HG03159 (cell line): ENCODE measurements at regions not wholly inside any gene's neighbourhood (a gene's known extent, or its start where the extent isn't known, plus 50 kb on each side); places are given as distances from the start of the nearest gene placed in this dataset.

Experiments
- ATAC-seq: cut with Tn5 transposase; IDR thresholded peaks from one replicate; pipeline ENCODE4 v1.9.1; 2021; ENCODE audit warnings: mild to moderate bottlenecking, moderate library complexity; ENCODE audit not compliant: unreplicated experiment

DNA sequence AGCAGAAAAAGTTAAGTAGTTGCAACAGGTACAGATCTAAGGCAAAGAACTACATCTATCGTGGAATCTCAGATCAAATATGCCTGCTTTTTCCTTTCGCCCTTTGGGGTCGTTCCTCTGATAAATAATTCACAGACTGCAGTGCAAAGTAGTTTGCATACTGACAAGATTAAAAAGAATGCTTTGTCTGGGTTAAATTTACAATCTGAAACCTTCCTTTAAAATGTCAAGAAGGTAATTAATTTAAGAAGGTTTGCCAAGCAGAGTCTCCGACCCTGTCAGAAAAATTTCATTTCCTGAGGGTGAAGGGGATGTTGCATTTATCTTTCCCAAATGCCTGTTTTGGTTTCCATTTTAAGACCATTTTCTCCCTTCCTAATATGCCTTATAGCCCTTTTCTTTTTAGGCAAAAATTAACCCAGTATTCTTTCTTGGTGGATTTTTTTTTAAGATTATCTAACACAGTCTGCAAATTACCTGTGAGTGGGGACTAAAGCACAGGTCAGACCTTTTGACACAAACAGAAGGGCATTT is 406.9 kb downstream of the LRIG3 start:
- no peak for ATAC-seq

DNA sequence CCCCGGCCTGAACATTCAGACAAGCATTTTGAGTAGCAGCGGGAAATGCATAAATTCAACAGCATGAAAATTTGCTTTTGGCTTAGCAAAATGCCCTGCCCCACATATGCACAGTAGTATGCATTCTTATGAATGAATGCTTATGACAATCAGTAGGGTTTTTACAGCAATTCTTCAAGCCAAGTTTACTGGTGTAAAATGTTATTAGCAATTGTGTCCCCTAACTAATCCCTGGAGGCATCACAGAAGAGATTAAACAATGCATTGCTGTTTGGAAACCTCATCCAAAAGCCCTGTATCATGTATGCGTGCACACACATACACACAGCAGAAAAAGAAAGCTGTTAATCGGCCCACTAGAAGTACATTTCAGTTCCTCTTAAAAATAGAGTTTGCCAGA is 406.5 kb downstream of the LRIG3 start:
- ATAC-seq, result no peak

DNA sequence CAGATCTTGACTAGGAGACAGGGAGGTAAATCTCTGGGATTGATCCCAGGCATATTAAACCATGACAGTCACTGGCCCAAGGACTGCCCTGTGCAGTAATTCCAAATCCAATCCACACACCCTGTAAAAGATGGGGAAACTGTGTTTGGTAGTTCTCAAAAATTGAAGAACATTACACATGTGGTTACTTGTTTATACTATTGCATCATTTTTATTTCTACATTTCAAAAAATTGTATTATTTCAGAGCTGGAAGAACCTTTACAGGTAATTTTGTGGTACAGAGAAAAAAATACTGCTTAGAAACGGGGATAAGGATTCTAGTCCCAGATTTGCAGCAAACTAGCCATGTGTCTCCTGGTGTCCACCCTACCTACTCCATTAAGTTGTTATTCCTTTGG is 400.5 kb downstream of the LRIG3 start:
- no peak for ATAC-seq

DNA sequence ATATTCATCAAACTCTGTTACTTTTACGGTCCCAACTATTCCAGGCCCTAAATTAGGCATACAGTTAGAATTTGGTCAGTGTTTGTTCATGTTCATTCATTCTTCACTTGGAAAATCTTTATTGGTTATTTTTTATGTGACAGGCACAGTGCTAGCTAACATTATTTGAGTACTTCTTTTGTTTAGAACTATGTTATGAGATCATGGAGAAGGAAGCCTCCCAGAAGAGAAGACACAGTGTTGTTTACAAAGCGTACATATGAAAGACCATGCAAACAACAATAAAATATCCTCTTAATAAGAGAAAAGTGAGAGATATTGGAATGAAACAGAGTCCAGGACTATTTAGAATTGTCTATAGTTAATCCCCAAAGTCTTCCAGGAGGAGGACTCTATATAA is 399.2 kb downstream of the LRIG3 start:
- no peak for ATAC-seq

DNA sequence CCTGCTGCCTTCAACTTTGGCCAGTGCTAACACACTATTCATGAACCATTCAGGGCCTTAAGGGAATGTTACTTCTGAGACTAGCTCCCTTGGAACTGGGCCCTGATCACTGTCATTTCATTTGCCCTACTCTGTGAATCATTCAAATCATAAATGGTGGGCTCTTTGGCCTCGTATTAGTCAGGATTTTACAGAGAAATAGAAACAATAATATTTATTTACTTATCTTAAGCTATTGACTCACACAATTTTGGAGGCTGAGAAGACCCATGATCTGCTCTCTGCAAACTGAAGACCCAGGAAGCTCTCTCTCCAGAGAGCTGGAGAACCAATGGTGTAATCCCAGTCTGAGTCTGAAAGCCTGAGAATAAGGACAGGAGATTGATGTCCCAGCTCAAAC is 398.5 kb downstream of the LRIG3 start:
- ATAC-seq, result no peak

DNA sequence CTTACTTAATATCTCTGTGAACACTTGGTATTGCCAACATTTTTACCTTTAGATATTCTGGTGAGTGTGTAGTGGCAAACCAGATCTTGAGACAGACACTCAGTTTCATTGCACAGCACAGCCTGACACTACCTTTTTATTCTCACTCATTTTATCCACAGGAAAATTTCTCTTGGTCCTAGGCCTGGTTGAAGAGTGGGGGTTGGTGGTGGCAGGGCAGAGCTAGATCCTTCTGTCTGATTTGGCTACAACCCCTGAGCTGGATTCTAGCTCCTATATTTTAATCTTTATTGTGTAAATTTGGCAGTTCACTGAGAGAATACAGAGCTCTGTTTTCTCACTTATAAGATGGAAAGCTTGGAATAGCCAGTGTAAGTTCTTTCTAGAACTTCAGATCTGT is 396.9 kb downstream of the LRIG3 start:
- no peak for ATAC-seq

DNA sequence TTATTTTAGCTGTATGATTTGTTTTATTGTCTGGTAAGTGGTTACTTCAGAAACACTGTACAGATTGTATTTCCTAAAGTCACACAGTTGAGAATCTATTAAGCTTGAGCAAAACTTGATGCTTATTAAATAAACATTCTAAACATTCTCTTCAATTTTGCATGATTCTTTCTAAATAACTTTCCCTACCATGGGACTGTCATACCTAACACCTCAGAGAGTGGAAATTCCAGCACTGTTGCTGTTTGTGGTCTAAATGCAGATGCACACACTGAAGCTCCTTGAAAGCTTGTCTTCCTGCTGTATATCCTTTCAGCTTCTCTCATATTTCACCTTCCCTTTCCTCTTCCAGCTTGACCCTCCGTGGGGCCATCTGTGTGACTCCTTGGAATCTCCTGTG is 392.0 kb downstream of the LRIG3 start:
- ATAC-seq, result no peak

DNA sequence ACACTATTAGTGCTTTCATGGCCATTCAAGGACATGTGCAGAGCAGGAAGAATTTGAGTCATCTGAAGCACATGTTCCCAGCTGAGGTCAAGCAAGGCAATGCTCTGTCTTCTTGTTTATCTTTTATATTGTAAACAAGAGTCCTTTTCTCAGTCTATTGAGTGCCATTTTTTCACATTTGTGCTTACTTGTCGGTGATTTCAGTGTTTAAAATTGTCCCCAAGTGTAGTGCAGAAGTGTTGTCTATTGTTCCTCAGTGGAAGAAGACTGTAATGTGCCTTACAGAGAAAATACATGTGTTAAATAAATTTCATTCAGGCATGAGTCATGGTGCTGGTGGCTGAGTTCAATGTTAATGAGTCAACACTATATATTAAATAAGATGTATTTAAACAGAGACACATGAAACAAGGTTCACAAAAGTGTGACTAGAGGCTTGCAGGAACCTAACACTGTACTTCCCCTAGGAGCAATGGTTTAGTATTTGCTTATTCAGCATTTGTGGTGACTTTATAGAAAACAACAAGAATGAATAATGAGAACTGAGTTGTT is 391.1 kb downstream of the LRIG3 start:
- no peak for ATAC-seq

DNA sequence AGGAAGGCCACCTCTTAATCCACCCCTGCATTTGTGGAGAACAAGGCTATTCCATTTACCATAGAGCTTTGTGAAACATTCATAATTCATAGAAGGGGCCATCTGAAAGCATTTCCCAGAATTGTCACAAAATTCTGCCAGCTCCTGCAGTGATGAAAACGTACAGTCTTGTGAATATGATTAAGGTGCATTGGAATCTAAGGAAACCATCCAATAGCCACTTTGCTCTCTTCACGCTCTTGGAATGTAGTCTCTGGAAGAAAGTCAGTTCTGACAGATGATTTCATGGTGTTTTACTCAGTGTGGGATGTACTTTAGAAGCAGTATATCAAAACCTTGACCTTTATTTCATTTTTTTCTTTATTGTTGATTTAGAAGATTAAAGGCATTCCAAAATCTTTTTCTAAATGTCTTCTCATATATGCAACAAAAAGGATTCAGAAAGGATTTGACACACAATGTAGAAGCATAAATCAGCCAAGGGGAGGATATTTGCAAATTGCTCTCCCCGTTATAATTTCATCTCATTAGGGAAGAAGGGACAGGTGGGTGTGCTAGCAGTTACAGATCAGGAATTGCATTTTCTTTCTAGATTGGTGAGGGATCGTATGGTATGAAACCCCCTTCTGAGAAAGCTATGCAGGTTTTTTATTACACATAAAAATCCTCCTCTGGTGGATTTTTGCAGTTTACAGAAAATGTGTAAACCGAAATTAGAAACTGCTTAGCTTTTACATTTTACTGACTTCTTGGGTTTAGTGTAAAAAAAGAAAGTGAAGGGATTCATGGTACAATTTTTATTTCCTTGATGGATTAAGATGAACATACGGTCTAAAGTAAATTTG is 390.2 kb downstream of the LRIG3 start:
- no peak for ATAC-seq

DNA sequence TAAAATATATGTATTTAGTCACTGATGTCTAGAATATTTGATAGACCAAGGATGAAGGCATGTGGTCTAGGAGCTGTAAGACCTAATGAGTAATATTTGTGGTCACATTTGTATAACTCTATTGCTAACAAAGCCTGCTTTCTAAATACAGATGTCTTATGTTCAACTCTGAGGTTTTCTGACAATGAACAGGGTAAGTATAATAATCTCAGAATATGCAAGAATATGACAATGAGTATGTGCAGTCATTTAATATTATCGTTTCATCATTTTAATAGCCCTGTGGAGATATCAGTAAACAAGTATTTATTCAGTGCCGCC is 389.6 kb downstream of the LRIG3 start:
- no peak for ATAC-seq

DNA sequence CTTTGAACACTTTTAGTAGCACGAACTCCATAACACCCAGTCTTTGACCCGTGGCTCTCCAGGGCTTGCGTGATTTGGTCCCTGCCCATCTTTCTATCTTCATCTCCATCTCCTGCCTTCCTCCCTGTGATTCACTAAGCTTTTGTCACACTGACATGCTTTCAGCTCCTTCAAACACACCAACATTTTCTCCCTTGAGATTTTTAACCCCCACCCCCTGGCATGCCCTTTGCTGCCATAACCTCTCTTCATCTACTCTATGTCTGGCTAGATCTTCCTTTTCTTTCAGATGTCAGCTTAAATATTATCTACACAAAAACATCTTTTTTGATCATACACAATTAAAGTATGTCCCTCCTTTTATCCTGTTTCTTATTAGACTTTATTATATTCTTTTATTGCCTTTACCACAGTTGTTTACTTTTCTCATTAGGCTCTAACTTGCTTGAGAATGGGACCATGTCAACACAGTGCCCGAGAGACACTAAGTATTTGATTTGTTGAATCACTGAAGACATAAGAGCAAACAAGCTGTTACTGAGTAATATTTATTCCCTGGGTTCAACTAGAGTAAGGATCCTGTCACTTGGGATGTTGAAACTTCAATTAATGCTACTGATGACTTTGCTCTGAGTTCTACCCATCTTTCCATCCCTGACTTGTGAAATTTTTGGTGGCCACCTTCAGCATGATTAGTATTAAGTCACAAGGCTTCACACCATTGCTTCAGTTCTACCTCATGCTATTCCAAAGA is 387.3 kb downstream of the LRIG3 start:
- ATAC-seq, result no peak

DNA sequence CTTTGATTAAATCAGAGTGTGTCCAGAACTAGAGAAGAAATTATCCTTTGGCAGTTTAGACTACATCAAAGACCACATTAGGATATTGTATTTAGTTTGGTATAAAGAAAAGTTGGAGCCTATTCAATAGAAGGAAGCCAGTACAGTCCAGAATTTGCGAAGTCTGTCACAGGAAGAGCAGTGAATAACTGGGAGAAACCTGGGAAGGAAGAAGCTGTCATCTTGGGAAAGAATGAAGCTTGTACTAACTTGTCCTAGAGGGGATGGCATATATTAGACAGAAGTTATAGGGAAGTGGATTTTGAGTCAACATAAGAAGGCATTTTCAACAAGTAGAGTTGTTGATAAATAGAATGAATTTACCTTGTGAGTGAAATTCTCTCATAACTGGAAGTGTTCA is 386.7 kb downstream of the LRIG3 start:
- no peak for ATAC-seq

DNA sequence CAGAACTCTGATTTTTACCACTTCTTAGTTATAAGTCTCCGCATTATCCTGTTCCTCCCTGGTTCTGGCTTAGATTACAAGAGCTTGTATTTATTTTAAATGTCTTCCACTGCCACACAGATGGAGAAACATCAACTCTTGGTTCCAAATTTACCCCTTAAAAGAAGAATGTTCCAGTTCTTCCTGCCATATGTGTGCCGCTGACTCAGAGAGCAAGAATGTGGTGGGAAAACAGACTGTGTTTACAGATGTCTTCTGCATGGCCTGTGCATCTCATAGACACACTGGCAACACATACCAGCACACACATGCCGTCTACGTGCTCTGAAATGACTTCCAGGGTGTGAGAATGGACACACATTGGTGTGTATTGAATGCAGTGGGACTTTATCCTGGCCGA is 383.0 kb downstream of the LRIG3 start:
- no peak for ATAC-seq

DNA sequence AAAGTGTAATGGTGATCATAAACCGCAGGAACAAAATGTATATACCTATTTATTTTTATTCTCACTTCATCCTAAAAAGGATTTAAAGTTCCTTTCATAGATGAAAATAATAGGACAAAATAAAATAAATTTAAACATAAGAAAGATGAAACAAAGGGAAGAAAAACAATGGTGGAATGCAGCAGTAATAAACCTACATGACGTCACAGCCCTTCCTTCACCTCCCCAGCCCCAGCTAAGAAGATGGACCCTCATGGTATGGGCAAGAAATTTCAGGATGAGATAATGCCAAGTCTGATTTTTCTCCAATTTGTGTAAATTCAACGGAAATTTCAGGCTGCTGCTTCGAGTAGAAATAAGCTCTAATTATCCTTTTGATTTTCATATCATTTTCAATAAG is 381.0 kb downstream of the LRIG3 start:
- no peak for ATAC-seq

DNA sequence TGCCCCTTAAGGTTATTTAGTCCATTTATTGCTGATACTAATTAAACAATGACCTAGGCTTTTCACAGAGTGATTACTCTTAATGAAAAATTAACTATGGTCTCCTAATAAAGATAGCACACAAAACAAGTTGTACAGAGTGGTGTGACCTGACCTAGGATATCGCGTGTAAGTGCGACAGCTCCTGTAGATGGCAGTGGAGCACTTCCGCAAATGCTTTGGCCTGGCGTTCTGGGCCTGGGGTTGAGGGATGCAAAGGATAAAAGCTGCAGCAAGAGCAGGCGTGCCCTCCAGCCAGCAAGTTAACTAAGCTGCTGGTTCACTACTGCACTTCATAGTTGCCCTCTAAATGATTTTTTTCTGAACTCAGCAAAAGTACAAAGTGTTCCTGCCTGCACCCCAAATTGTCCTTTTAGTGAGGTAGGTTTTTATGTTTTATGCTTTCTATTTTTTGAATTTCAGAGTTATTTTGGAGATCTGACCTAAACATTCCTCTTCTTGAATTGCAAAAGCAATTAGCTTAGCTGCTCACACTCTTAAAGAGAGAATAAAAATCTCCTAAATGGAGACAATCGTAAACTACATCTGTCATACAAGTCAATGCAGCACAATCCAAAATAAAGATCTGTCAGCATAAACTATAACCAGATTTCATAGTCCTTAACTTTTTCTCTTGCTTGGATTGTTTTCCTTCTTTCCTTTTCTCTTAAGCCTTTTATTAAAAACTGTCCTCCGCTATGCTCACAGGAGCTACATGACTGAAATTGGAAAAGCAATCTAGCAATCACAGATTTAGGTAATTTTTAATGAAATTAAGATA is 379.6 kb downstream of the LRIG3 start:
- peak; percentile 69 for ATAC-seq

DNA sequence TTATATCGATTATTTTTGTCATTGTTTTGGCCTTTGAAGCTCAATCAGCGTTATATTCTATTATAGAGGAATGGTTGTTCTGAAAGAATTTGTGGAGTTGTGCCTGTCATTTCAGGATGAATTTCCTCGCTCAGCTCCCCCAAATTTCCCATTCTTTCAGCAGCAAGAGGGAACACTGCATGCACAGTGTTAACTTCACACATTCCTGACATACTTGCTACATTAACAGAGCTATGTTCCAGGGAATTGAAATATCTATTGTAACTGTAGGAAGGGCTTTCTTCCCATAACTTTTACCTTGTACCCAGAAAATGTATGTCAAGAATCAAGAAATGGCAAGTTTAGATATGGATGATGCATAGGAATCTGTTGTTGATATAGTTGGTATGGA is 379.0 kb downstream of the LRIG3 start:
- no peak for ATAC-seq

DNA sequence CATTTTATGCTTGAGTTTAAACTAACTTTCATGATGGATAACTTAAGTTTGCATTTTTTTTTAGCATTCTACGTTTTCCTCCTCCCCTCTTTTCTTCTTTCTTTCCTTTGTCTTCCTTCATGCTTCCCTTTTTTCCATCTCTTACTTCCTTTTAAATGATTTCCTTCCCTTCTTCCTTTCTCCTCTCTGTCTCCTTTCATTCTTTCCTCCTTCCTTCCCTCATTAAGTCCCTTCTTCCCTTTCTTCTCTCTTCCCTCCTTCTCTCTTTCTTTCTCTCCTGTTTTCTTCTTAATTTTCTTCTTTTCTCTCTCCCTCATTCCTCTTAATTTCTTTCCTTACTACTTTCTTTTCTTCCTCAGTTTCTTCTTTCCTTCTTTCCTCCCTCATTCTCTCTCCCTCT is 376.0 kb downstream of the LRIG3 start:
- no peak for ATAC-seq

DNA sequence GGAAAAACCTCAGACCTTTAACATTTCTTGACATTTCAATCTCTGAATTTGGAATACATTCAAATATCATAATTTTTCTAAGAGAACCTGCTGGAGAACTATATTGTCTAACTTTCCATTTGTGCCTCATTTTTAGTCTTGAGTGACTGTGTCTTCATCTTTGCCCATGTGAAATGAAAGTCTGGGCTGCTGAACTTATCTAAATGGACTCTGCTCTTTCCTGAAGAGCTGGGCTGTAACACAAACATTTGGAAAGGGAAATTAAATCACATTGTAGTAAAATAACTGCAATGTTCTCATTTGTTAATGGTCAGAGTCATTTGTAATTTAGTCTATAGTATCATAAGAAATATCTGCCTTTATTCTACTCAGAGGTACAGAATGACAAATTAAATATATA is 373.1 kb downstream of the LRIG3 start:
- no peak for ATAC-seq

DNA sequence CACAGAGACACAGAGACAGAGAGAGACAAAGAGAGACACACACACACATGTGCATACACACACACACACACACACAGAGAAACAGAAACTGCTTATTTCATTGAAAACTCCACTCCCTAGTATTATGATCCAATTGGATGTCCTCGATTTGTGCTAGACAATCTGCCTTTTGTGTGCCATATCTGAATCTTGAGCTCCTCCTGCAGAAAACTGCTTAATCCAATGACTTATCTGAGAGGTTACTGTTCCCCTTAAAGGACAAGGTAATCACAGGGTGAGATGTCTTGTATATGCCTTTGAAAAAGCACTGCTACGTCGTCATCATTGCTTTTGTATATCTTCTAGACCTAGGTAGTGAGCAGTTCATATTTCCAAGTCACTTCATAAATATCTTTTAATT is 371.5 kb downstream of the LRIG3 start:
- ATAC-seq, result no peak

DNA sequence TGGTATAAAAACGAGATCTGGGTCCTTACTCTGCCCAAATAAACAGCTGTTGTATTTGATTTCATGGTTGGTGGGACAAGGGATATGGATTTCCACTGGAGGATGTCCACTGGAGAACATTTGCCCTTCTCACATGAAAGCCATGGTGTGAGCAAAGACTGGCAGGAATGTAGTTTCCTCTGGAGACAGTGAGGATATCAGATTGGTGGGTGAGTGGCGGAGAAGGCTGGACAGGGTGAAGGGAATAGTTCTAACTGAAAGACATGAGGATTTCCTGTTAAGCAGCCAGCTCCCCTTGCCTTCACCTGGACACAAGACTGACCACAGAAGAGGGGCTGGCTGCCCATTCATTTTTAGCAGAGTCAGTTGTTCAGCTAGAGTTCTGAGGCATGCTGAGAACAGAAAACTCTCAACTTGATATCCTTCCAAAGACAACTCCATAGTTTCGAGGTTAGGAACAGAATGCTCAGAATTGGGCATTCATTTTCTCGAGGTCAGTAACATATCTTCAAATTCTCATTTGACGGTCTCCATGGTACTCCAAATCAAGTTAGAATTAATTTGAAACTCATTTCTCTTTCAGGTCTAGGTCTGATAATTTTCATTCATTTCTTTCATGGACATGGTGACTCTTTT is 365.7 kb downstream of the LRIG3 start:
- ATAC-seq, result no peak

DNA sequence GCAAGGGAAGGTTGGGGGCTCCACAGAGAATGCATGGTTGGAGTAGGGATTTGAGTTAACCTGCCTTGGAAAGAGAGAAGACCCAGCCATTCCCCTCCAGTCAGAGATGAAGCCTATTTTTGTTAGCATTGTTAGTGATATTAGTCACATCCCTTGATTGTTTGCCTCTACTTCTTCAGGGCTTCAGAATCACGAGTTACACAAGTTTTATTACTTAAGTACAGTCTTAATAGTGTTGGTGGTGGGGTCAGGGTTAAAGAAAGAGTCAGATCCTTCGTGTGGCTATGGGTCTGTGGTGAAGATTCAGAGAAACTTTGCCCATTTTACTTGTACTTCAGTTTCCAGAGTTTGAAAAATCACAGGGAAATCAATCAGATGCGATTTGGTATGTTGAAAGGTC is 363.1 kb downstream of the LRIG3 start:
- ATAC-seq, result no peak
